Calu3 (cell line): ENCODE measurements at regions not wholly inside any gene's neighbourhood (a gene's known extent, or its start where the extent isn't known, plus 50 kb on each side); places are given as distances from the start of the nearest gene placed in this dataset.

Experiments used
- BruUV-seq: library from RNA; stranded (reverse); fragments of 400-500 nt; replicated peaks from 2 replicates; lab custom pipeline; 2021; lab: Mats Ljungman, UMichigan
- CTCF ChIA-PET: fragments of 300-600 bp; sonication (Branson Sonifier 250); formaldehyde crosslinking; loops from one replicate; lab custom pipeline; 2022; ENCODE audit warnings: antibody characterized with exemption; lab: Charles Lee
- DNase-seq: peaks from one replicate; pipeline ENCODE4 v3.0.0; 2022
- H3K27ac Mint-ChIP-seq: one replicate; pipeline ENCODE4 v1.8.0; 2022; ENCODE audit warnings: mixed read lengths; ENCODE audit not compliant: unreplicated experiment
- H3K27me3 Mint-ChIP-seq: one replicate; pipeline ENCODE4 v1.8.0; 2022; ENCODE audit warnings: mixed read lengths; ENCODE audit not compliant: unreplicated experiment
- H3K36me3 Mint-ChIP-seq: one replicate; pipeline ENCODE4 v1.8.0; 2022; ENCODE audit warnings: mild to moderate bottlenecking, moderate library complexity, mixed read lengths; ENCODE audit not compliant: insufficient read depth, unreplicated experiment
- H3K4me1 Mint-ChIP-seq: one replicate; pipeline ENCODE4 v1.8.0; 2022; ENCODE audit warnings: mild to moderate bottlenecking, low read depth, mixed read lengths; ENCODE audit not compliant: unreplicated experiment
- H3K4me3 Mint-ChIP-seq: one replicate; pipeline ENCODE4 v1.8.0; 2022; ENCODE audit warnings: mild to moderate bottlenecking, low read depth, moderate library complexity, mixed read lengths; ENCODE audit not compliant: unreplicated experiment
- H3K9me3 Mint-ChIP-seq: one replicate; pipeline ENCODE4 v1.8.0; 2022; ENCODE audit warnings: low read depth, mixed read lengths; ENCODE audit not compliant: unreplicated experiment
- intact Hi-C: fragments of 100-400 bp; cut with micrococcal nuclease; formaldehyde crosslinking; loops from one replicate; pipeline ENCODE4 v1.10.0; 2022; ENCODE audit not compliant: unreplicated experiment
- TF ChIP-seq, protein P1 (sequence below): fragments of 200-600 bp; IDR thresholded peaks from one replicate; pipeline ENCODE4 v1.8.0; 2022; ENCODE audit warnings: antibody characterized with exemption; ENCODE audit not compliant: unreplicated experiment

DNA sequence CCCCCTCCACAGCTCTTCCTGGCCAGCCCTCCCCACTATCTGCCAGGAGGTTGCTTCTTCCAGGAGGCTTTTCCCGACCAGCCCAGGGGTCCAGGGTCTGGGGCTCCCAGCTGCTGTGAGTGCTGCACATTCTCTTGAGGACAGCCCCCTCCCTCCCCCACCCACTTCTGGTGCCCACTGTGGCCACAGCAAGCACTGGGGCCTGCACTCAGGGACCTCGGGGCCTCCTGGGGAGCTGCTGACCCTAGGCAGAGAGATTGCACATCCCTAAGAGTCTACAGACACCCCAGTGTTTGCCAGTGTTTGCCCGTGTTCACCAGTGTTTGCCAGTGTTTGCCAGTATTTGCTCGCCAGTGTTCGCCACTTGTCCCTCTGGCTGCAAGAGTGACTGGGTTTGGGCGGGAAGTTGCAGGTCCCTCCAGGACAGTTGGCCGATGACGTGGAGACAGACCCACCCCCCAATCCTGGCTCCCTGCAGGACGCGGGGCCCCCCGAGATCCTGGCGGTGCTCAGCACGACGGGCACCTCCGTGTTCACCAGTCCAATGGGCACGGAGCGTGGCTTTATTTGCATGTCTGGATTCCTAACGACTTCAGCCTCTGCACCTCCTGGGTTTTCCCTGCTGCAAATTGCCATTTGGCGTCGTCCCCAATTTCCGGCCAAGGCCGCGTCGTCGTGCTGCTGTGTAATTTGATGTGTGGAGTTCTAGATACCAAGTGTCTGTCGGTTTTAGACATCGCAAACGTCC is 87.5 kb upstream of the NKX1-1 start:
- H3K27me3 Mint-ChIP-seq, result peaks cover 17% of the 10 kb centered on the region
- BruUV-seq, result no TSS peak
- no peaks in the 10 kb centered on the region for H3K9me3 Mint-ChIP-seq
- CTCF ChIA-PET, result no interaction called here
- TF ChIP-seq, protein P1, sequence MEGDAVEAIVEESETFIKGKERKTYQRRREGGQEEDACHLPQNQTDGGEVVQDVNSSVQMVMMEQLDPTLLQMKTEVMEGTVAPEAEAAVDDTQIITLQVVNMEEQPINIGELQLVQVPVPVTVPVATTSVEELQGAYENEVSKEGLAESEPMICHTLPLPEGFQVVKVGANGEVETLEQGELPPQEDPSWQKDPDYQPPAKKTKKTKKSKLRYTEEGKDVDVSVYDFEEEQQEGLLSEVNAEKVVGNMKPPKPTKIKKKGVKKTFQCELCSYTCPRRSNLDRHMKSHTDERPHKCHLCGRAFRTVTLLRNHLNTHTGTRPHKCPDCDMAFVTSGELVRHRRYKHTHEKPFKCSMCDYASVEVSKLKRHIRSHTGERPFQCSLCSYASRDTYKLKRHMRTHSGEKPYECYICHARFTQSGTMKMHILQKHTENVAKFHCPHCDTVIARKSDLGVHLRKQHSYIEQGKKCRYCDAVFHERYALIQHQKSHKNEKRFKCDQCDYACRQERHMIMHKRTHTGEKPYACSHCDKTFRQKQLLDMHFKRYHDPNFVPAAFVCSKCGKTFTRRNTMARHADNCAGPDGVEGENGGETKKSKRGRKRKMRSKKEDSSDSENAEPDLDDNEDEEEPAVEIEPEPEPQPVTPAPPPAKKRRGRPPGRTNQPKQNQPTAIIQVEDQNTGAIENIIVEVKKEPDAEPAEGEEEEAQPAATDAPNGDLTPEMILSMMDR, result no peak
- intact Hi-C loops, result no loop called here
- no peak for DNase-seq
- H3K27ac Mint-ChIP-seq, result no peak overlapping the region
- no peaks in the 10 kb centered on the region for H3K4me1 Mint-ChIP-seq
- H3K4me3 Mint-ChIP-seq, result no peak overlapping the region
- no peaks in the 10 kb centered on the region for H3K36me3 Mint-ChIP-seq

DNA sequence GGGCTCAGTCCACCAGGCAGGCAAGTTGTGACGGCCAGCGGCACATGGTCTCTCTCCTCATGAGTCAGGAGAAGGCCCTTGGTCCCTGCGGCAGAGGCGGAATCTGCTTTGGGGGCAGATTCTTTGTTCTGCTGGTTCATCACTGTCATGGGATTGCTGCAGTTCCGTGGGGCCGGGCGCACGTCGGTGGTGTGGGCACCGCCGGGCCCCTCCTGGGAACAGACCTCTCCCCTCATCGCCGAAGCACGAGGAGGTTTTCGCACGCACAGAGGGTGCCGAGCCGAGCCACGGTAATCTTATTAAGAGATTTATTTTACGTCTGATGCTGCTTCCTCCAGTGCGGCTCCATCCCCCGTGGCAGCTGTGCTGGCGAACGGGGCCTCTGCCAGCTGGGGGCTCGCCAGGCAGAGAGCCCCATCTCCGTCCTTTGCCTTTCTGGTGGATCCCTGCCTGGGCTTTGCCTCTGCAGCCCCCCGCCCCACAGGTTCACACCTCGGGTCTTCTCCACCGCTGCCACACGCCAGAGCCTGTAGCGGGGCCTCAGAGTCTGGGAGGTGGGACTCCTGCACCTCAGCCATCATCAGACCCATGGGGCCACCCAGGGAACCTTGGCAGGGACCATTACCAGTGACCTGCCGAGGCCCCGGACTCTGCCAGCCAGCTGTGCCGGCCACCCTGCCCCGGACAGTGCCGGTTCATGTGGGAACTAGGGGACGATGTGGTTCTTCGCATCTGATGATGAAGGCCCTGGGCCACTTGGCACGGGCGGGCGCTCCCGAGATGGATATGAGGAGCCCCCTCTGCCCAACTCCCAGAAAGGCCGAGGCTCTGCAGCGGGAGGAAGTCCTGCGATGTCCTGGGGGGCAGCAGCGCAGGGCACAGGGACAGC is 86.7 kb upstream of the NKX1-1 start:
- Mint-ChIP-seq H3K9me3 (no peaks in the 10 kb centered on the region), H3K4me3 (no peak overlapping the region), H3K27ac (no peak overlapping the region), H3K4me1 (no peaks in the 10 kb centered on the region), H3K36me3 (no peaks in the 10 kb centered on the region), H3K27me3 (peaks cover 25% of the 10 kb centered on the region)
- TF ChIP-seq, protein P1, result no peak
- no peak for DNase-seq
- intact Hi-C loops, result no loop called here
- CTCF ChIA-PET, result no interaction called here
- BruUV-seq, result no TSS peak

DNA sequence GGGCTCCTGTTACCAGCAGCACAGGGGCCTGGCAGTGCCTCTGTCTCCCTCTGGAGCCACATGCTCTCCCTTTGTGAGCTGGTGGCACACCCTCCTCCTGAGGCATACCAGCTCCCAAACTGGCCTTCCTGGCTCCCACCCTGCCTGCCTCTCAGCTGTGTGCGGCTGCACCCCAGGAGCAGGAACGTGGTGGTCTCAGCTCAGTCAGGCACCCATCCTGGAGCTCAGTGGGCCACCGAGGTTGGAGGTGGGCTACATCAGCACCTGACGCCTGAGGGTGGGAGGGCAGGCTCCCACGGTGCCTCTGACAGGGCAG is 85.9 kb upstream of the NKX1-1 start:
- TF ChIP-seq, protein P1, result no peak
- Mint-ChIP-seq H3K27ac (no peak overlapping the region), H3K4me3 (no peak overlapping the region), H3K36me3 (no peaks in the 10 kb centered on the region), H3K27me3 (peaks cover 33% of the 10 kb centered on the region), H3K9me3 (no peaks in the 10 kb centered on the region), H3K4me1 (no peaks in the 10 kb centered on the region)
- CTCF ChIA-PET, result no interaction called here
- intact Hi-C loops, result no loop called here
- no TSS peak for BruUV-seq
- DNase-seq, result no peak

DNA sequence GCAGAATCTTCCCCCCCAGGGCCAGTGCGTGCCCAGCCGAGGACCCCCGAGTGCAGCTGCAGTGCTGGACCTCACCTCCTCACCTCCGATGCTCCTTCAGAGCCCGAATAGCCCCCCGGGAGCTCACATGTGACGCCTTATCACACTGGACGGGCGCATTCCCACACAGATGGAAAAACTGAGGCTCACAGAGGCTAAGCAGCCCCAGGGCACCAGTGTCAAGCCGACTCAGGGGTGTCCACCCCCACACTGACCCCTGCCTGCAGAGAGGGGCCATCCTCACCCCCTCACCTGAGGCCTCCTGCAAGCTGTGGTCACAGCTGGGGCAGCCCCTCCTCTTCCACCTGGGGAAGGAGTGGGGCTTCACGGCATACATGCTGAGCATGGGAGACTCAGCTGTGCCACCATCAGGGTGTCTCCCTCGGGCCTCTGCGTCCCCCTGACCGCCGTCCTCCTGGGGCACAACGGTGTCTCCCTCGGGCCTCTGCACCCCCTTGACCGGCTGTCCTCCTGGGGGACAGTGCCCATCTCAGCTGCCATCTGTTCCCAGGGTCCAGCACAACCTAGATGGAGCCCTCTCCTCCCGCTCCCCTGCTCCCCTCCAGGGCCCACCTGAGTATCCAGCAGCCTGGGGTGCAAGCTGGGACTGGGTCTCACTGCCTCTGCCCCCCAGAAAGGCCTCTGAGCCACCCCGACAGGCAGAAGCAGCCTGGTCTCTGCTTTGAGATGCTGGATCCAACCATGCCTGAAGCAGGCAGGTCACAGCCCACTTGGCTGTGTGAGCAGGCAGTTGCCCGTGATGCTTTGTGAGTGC is 85.3 kb upstream of the NKX1-1 start:
- no TSS peak for BruUV-seq

More for the DNA sequence above, 85.3 kb upstream of the NKX1-1 start:
- Mint-ChIP-seq H3K27me3 (peaks cover 39% of the 10 kb centered on the region), H3K4me3 (no peak overlapping the region), H3K27ac (no peak overlapping the region), H3K4me1 (no peaks in the 10 kb centered on the region), H3K9me3 (peaks cover 2% of the 10 kb centered on the region), H3K36me3 (no peaks in the 10 kb centered on the region)
- CTCF ChIA-PET, result no interaction called here
- no peak for DNase-seq
- intact Hi-C loops, result no loop called here
- TF ChIP-seq, protein P1, result no peak
